Stomach (tissue), 8 donors: ENCODE measurements at regions not wholly inside any gene's neighbourhood (a gene's known extent, or its start where the extent isn't known, plus 50 kb on each side); places are given as distances from the start of the nearest gene placed in this dataset.

ENCODE experiments used
- DNase-seq, 2 donors: peaks; one replicate each; pipeline versions ENCODE4 v3.0.0 to v3.0.0-alpha.2; 2013 to 2019
- H3K27ac ChIP-seq, 5 donors: fragments of 200-600 bp in 4 of 5; sonication (generic) in 4 of 5; one replicate each; pipeline ENCODE4 v1.5.1; 2013 to 2019; ENCODE audit warnings: mild to moderate bottlenecking in 1 of 5, moderate library complexity in 1 of 5
- H3K27me3 ChIP-seq, 3 donors: fragments of 200-600 bp; sonication (generic); one replicate each; pipeline ENCODE4 v1.5.1; 2017 to 2019; ENCODE audit warnings: mixed run types in 1 of 3
- H3K36me3 ChIP-seq, 4 donors: fragments of 200-600 bp; sonication (generic); 1 replicate in 3 of 4; 2 replicates in 1 of 4; pipeline ENCODE4 v1.5.1; 2016 to 2019
- H3K4me1 ChIP-seq, 4 donors: fragments of 200-600 bp; sonication (generic); one replicate each; pipeline ENCODE4 v1.5.1; 2016 to 2019
- H3K4me3 ChIP-seq, 4 donors: fragments of 200-600 bp; sonication (generic) in 3 of 4; one replicate each; pipeline ENCODE4 v1.5.1; 2016 to 2019; ENCODE audit warnings: mild to moderate bottlenecking in 1 of 4
- H3K9me3 ChIP-seq, 4 donors: fragments of 200-600 bp; sonication (generic); one replicate each; pipeline ENCODE4 v1.5.1; 2016 to 2019
- EP300 ChIP-seq: sonication (generic); formaldehyde crosslinking; IDR thresholded peaks from one replicate; pipeline ENCODE4 v1.6.1; 2017; ENCODE audit warnings: antibody characterized with exemption
- POLR2A ChIP-seq, 4 donors: fragments of 450-650 bp; IDR thresholded peaks; one replicate each; pipeline ENCODE4 v1.6.1; 2016; ENCODE audit warnings: antibody characterized with exemption in 4 of 4, control low read depth in 2 of 4, mild to moderate bottlenecking in 1 of 4, moderate library complexity in 1 of 4
- POLR2AphosphoS5 ChIP-seq, 3 donors: sonication (generic); formaldehyde crosslinking; IDR thresholded peaks; one replicate each; pipeline ENCODE4 v1.6.1; 2016; ENCODE audit warnings: antibody characterized with exemption in 3 of 3
- WGBS, 5 donors: extraction: QIAGEN DNeasy Blood & Tissue Kit in 3 of 5; methylation state at CpG; one replicate each; pipeline versions ENCODE4 v1.1.5 to v1.1.7; 2013 to 2018; 5-methylcytosine and 5-hydroxymethylcytosine counted together
- intact Hi-C: fragments of 100-400 bp; cut with DNase I; formaldehyde crosslinking; loops from one replicate; pipeline ENCODE4 v1.15.1; 2023; ENCODE audit warnings: low total_unique reads
- TF ChIP-seq, protein P1 (sequence below), 7 experiments: fragments of 450-650 bp in 4 of 7; fragments of 200-600 bp in 3 of 7; sonication (generic) in 3 of 7; IDR thresholded peaks; one replicate each; pipeline ENCODE4 v1.5.1; 2016 to 2019; ENCODE audit warnings: antibody characterized with exemption in 7 of 7, control low read depth in 2 of 7, mild to moderate bottlenecking in 1 of 7
- donor health status: healthy with polysubstance abuse.
- donor health status: Bipolar disorder and iron deficiency.
- donor health status: healthy.

DNA sequence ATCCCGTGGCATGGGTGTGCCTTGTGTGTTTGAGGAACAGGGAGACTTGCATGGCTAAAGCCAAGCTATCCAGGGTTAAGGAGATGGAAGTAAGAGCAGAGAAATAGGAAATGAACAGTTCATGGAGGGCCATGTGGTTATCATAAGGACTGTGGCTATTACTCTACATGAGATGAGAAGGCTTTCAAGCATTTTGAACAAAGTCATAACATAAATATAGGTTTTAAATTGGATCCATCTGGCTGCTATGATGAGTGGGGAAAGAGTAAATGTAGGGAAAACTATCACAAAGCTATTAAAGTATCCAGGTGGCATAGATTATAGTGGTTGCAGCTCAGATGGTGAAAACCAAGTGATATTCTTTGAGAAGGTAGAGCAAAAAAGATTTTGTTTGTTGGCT is 184.1 kb downstream of the PCDH17 start:
- H3K9me3 ChIP-seq, result no peaks in the 10 kb centered on the region
- H3K27me3 ChIP-seq, result no peaks in the 10 kb centered on the region
- no peak overlapping the region for H3K4me3 ChIP-seq
- TF ChIP-seq POLR2AphosphoS5 (IDR thresholded peaks at IDR 0.05) (no peak), POLR2A (IDR thresholded peaks at IDR 0.05) (no peak), EP300 (no peak)
- TF ChIP-seq, protein P1, sequence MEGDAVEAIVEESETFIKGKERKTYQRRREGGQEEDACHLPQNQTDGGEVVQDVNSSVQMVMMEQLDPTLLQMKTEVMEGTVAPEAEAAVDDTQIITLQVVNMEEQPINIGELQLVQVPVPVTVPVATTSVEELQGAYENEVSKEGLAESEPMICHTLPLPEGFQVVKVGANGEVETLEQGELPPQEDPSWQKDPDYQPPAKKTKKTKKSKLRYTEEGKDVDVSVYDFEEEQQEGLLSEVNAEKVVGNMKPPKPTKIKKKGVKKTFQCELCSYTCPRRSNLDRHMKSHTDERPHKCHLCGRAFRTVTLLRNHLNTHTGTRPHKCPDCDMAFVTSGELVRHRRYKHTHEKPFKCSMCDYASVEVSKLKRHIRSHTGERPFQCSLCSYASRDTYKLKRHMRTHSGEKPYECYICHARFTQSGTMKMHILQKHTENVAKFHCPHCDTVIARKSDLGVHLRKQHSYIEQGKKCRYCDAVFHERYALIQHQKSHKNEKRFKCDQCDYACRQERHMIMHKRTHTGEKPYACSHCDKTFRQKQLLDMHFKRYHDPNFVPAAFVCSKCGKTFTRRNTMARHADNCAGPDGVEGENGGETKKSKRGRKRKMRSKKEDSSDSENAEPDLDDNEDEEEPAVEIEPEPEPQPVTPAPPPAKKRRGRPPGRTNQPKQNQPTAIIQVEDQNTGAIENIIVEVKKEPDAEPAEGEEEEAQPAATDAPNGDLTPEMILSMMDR (IDR thresholded peaks at IDR 0.05), result no peak
- H3K36me3 ChIP-seq, result no peaks in the 10 kb centered on the region
- WGBS, 5 donors, result 76 to 88% (median 81%) methylated on average over 1 of the region's 1 CpG
- H3K4me1 ChIP-seq, result no peaks in the 10 kb centered on the region
- H3K27ac ChIP-seq, result no peak overlapping the region
- intact Hi-C loops, result no loop called here
- DNase-seq, result no peak

DNA sequence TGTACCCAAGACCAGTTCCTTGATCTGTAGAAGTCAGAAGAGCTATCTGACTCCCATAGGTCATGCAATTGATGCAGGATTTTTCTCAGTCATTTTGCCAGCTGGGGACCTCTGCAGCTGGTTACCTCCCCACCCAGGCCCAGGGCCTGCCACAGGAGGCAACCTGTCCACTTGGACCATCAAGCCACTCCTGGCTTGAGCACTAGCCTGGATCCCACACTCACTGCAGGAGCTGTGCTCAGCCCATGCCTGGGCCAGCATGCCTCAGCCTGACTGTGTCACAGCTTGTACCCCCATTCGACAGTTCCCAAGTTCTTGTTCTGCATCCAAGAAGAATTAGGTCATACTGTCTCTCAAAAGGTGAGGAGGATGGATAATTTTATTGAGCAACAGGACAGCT is 189.4 kb downstream of the PCDH17 start:
- H3K27me3 ChIP-seq, result no peaks in the 10 kb centered on the region
- intact Hi-C loops, result no loop called here
- DNase-seq, result no peak
- H3K4me3 ChIP-seq, result no peak overlapping the region
- H3K9me3 ChIP-seq, result no peaks in the 10 kb centered on the region
- H3K36me3 ChIP-seq, result no peaks in the 10 kb centered on the region
- TF ChIP-seq EP300, result no peak
- TF ChIP-seq POLR2A (IDR thresholded peaks at IDR 0.05), result no peak
- TF ChIP-seq, protein P1 (IDR thresholded peaks at IDR 0.05), result no peak
- no peak for TF ChIP-seq POLR2AphosphoS5 (IDR thresholded peaks at IDR 0.05)
- no peak overlapping the region for H3K27ac ChIP-seq
- WGBS, 5 donors, result 81 to 92% (median 87%) methylated on average over 1 of the region's 1 CpG
- H3K4me1 ChIP-seq, result no peaks in the 10 kb centered on the region

DNA sequence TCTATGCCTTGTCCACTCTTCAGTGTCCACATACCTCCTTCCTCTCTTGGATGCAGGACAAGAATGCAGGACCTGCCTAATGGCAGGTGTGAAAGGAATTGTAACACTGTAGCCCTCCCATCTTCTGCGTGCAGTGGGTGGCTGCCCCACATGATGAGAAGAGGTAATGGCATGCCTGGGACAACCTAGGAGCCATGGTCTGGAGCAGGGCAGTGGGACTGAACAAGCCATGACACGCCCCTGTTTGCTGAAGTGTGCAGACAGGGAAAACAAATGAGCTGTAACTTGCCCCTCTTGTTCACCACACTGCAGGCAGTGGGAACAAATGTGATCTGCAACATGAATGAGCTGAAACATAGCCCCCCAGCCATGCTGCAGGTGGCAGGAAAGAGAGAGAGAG is 192.2 kb downstream of the PCDH17 start:
- H3K27ac ChIP-seq, result no peak overlapping the region
- no peak for DNase-seq
- no peaks in the 10 kb centered on the region for H3K4me1 ChIP-seq
- TF ChIP-seq EP300, result no peak
- no peak for TF ChIP-seq POLR2AphosphoS5 (IDR thresholded peaks at IDR 0.05)
- TF ChIP-seq, protein P1 (IDR thresholded peaks at IDR 0.05), result no peak
- no peak for TF ChIP-seq POLR2A (IDR thresholded peaks at IDR 0.05)
- H3K9me3 ChIP-seq, result no peaks in the 10 kb centered on the region
- intact Hi-C loops, result no loop called here
- WGBS, 5 donors, result 72 to 90% (median 75%) methylated on average over 2 of the region's 2 CpGs
- H3K4me3 ChIP-seq, result no peak overlapping the region
- no peaks in the 10 kb centered on the region for H3K27me3 ChIP-seq
- H3K36me3 ChIP-seq, result no peaks in the 10 kb centered on the region

DNA sequence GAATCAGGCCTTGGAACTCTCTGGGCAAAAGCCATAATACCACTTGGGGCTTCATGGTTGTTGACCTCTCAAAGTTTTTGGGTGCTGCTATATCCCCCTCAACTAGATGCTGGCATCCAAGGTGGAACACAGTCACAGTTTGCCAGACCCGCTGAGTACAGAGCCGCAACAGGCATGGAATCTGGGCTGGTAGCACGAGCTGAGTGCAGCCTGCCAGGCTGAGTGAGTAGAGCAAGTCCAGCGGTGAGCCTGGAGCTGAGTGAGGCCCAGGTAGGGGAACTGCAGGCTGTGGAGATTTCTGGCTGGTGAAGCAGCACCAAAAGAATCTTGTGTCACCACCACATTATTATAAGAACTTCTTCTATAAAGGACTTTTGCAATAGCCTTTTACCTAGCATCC is 192.6 kb downstream of the PCDH17 start:
- TF ChIP-seq EP300 (no peak), POLR2AphosphoS5 (IDR thresholded peaks at IDR 0.05) (no peak), POLR2A (IDR thresholded peaks at IDR 0.05) (no peak)
- TF ChIP-seq, protein P1 (IDR thresholded peaks at IDR 0.05), result no peak
- 62 to 71% (median 68%) methylated on average over 3 to 4 of the region's 4 CpGs for WGBS, 5 donors
- no peak for DNase-seq

More for the DNA sequence above, 192.6 kb downstream of the PCDH17 start:
- Histone ChIP-seq H3K4me3 (no peak overlapping the region), H3K27me3 (no peaks in the 10 kb centered on the region), H3K4me1 (no peaks in the 10 kb centered on the region), H3K36me3 (no peaks in the 10 kb centered on the region), H3K27ac (no peak overlapping the region), H3K9me3 (no peaks in the 10 kb centered on the region)
- intact Hi-C loops, result no loop called here
